LNCaP clone FGC (cell line): ENCODE measurements at regions not wholly inside any gene's neighbourhood (a gene's known extent, or its start where the extent isn't known, plus 50 kb on each side); places are given as distances from the start of the nearest gene placed in this dataset.

Source experiments
- DNase-seq: peaks from one replicate; pipeline ENCODE4 v3.0.0-alpha.2; 2011; ENCODE audit warnings: low read depth
- H3K4me3 ChIP-seq: 2 replicates; pipeline ENCODE4 v1.5.1; 2011; ENCODE audit warnings: mild to moderate bottlenecking, low read depth, low read length, control low read depth
- TF ChIP-seq, protein P1 (sequence below): IDR thresholded peaks from 2 replicates; pipeline ENCODE4 v1.5.1; 2012; ENCODE audit warnings: mild to moderate bottlenecking; ENCODE audit not compliant: control insufficient read depth, insufficient read depth; ENCODE audit errors: extremely low read depth

DNA sequence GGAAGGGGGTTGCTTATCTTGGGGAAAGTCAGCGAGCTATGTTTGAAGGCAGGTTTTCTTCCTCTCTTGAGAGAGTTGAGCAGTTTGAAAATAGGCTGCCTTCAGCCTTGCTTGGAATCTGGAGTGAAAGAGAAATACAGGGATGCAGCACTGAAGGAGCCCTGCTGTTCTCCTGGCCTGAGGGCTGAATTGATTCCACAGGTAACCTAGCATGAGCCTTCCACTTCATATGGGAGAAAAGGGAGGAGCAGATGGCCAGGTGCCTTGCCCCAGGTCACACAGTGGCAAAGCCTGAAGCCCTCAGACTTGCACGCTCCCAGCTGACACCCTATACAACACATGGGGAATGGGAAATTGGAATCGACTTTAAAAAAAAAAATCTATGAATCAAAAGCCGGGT is 88.0 kb upstream of the WLS start:
- H3K4me3 ChIP-seq: no peak overlapping the region
- no peak for DNase-seq
- TF ChIP-seq, protein P1, sequence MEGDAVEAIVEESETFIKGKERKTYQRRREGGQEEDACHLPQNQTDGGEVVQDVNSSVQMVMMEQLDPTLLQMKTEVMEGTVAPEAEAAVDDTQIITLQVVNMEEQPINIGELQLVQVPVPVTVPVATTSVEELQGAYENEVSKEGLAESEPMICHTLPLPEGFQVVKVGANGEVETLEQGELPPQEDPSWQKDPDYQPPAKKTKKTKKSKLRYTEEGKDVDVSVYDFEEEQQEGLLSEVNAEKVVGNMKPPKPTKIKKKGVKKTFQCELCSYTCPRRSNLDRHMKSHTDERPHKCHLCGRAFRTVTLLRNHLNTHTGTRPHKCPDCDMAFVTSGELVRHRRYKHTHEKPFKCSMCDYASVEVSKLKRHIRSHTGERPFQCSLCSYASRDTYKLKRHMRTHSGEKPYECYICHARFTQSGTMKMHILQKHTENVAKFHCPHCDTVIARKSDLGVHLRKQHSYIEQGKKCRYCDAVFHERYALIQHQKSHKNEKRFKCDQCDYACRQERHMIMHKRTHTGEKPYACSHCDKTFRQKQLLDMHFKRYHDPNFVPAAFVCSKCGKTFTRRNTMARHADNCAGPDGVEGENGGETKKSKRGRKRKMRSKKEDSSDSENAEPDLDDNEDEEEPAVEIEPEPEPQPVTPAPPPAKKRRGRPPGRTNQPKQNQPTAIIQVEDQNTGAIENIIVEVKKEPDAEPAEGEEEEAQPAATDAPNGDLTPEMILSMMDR: no peak

DNA sequence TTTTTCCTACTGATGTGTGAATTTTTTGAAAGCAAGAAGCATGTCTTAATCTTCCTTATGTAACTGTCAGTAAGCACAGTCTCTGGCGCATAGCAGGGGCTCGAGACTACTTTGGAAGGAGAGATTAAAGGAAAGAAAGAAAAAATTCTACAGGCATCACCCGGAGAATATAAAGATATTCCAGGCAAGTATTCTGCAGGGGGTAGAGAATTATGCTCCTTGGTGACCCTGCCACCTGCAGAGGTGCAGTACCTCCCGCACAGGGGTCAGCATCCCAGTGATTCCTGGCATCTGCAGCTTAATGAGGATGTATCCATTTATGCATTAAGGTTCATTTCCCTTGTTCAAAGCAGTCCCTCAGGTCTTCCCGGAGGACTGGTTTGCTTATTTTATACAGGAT is 87.6 kb upstream of the WLS start:
- TF ChIP-seq, protein P1: no peak
- no peak overlapping the region for H3K4me3 ChIP-seq
- DNase-seq: no peak

DNA sequence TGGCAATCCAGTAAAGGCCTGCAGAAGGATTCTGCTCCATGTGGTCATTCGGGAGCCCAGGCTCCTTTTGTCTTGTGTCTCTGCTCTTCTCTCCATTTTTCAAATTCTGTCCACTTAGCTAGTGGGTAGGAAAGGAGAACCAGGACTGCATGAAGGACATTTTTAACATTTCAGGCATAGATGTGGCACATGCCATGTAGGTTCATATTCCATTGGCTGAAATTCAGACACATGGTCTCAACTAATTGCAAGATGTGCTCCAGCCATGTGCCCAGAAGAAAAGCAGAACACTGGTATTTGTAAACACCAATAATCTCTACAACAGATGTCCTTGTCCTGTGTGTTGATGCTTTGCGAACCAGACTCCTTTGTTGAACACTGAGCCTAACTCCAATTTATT is 85.2 kb upstream of the WLS start:
- no peak for DNase-seq
- TF ChIP-seq, protein P1: no peak
- H3K4me3 ChIP-seq: no peak overlapping the region

DNA sequence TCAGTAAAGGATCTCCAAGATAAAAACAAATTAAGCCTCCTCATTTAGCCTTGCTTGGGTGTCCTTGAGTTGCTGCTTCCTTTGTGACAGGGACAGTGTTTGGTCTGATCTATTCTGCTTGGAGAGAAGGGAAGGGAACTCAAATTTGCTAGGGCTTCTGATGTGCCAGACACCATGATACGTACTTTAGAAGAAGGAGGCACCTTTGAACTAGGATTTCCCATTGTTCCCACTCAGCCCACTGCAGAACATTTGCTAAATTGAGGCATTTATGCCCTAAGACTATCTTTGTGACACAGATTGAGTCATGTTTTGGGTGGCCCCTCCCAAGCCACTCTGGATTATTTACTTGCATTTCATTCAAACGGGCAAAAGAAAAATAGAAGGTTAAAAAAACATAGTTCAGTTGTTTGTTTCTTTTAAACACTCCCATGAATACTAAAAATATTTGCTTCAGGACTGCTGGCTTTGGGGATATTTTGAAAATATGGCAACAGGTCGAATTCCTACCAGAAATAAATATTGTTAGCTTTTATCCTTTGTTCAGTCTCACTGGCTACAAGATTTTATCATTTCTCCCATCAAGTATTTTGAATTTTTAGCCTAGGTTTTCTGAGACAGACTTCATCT is 81.9 kb upstream of the WLS start:
- TF ChIP-seq, protein P1: no peak
- no peak overlapping the region for H3K4me3 ChIP-seq
- DNase-seq: no peak

DNA sequence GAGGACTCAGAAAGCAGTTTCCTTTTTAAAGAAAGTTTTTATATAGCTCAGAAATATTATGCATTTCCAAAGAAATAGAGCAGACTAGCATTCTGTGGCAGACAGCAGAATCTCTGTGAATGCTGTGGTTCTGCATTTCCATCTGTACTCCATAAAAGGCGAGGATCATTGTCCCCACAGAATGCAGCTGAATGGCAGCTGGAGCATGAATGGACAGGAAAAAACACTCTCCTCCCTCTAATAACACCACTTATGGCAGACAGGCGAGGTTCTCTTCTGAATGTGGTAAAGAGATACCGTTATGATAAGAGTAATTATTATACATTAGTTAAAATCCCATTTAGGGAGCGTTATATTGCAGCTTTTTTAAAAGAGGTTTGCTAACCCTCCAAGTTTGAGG is 81.4 kb upstream of the WLS start:
- no peak for DNase-seq
- TF ChIP-seq, protein P1: no peak
- H3K4me3 ChIP-seq: no peak overlapping the region

DNA sequence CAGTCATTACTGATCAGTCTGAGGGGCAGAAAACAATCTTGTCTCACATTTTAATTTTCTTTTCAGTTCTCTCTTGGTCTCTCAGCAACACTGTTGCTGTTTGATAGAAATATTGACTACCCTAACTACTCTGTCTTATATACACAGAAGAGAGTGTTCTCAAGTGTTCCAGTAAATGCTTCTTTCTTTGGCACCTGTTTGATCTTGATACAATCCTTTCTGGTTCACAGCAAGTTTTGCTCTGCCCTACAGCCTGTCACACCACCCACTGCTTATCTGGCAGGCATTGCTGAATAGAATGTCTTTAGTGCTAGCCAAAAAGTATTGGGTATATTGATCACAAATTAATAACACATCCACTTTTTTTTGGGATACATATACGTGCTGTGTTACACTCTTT is 75.7 kb upstream of the WLS start:
- TF ChIP-seq, protein P1: no peak
- peak; percentile 42 for DNase-seq
- no peak overlapping the region for H3K4me3 ChIP-seq

DNA sequence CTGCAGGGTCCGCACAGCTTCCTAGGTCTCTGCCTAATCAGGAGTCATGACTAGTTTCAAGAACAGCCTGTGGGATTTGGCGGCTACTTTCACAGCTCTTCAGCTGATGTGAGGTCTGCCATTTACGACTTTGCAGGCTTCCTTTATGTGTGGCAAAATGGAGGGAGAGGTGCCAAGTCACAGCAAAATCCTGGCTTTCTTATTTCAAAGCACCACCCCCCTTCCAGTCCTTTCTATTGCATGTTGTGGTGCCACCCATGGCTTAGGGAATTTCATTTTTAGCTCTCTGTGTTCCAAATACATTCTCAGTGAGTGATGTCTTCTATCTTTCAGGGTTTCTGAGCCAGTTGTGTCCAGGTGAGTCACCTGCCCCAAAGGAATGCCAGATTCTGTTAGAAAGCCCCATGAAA is 75.1 kb upstream of the WLS start:
- DNase-seq: no peak
- H3K4me3 ChIP-seq: no peak overlapping the region
- TF ChIP-seq, protein P1: no peak
